GM12874 (cell line): ENCODE measurements at regions not wholly inside any gene's neighbourhood (a gene's known extent, or its start where the extent isn't known, plus 50 kb on each side); places are given as distances from the start of the nearest gene placed in this dataset.

Experiments
- CTCF ChIP-seq: IDR thresholded peaks from 2 replicates; pipeline ENCODE4 v1.5.1; 2011; ENCODE audit warnings: low read depth, mild to moderate bottlenecking, control low read depth, low read length, moderate library complexity; ENCODE audit not compliant: insufficient read depth

DNA sequence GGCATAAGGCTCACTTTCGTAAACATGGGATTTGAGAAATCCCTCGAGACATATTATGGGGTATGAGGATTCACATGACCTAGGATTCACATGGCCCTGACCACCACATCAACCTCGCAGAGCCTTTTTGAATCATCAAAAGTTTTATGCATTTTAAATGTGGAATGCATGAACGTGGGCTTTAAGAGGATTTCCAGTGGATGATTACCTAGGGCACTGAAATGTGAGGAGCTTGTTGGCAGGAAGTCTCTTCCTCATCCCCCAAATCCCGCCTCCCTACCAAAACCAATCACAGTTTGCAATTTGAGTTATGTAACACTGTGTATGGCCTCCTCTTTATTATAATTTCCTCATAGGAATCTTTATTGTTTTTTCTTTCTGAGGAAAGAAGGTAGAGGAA, 659.6 kb upstream of the TBX3 start:
- no peak for TF ChIP-seq CTCF

DNA sequence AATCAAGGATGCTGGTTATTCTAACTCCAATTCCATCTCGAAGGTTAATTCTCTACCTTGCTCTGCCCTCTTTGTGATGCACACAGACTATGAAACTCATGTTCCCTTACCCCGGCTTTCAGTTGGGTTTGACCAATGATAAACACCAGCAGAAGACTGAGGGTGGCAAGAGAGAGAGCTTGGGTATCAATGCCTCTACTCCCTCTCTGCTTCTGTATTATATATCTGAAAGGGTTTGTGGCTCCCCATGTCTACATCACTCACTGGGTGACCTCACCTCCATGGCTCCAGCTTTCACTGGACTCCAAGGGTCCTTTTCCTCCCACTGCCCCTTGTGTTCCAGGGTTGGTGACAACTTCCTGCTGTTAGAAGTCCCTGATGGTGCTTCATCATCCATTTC, 659.0 kb upstream of the TBX3 start:
- no peak for TF ChIP-seq CTCF

- TF ChIP-seq CTCF: no peak
Observed at GRCh38 chr12:115341442-115341841, 657.5 kb upstream of the TBX3 start.

DNA sequence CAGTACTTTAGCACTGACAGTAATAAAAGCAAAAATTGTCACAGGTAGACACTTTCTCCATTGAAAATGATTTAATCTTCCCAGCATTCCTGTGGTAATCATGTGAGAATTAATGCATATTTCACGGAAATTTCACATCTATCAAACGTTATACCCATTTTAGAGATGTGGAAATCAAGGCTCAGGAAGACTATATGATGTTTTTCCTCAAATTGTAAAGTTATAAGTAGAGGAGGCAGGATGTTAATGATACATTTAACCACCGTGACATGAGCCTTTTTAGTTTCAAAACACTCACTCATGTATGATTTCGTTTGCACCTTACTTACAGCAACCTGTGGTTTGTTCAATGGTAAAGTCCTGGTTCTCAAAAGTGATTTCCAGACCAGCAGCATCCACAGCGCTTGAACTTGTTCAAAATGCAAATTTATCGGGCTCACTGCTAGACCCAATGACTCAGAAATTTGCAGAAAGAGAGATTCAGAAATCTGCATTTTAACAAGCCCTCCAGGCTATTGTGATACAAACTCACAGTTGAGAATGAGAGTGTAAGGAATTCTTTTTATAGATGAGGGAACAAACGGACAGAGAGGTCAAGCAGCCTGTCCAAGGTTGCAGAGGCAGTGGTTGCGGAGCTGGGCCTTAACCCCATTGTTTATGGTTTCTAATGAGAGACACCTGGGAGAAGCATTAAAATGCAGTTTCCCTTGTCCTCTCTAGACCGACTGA, 654.8 kb upstream of the TBX3 start:
- no peak for TF ChIP-seq CTCF

DNA sequence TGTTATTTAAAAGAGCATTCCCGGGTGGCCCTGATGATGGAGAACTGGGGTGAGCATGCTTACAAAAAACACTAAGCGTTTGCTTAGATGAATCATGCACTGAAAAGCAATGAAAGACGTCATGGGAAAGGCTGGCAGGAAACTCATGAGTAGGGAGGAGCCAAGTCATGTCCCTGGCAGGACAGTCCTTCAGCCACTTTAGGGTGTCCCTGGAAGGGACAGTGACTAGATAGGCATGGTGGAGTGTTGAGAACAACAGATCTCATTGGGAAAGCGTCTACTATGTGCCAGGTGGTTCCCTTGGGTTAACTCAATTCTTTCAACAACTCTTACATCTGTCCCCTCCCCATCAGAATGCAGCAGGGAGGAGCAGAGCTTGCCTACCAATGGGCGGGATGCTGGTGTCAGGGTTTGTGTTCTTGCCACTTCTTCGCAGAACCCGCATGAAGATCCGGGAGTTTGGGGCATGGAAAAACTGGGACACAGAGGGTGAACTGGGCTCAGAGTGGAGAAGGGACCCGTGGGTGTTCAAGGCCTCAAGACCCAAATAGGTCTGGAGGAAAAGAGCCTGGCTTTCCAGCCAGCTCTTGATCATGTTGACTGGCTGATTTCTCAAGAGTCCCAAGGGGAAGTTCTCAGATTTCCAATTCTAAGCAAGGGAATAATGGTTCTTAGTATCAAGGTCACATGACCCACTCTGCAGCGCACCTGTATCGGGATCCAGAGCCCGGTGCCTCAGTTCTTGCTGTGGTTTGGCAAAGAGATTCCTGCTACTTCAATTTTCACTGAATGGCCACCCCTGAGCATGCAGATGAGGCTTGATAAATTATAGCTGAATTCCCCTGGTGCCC, 653.9 kb upstream of the TBX3 start:
- TF ChIP-seq CTCF: no peak

GRCh38 chr12:115336506-115336905, 652.5 kb upstream of the TBX3 start:
- TF ChIP-seq CTCF: no peak

- no peak for TF ChIP-seq CTCF
Observed at GRCh38 chr12:115335594-115335993, 651.6 kb upstream of the TBX3 start.
